Heart left ventricle (tissue), 13 donors: ENCODE measurements at regions not wholly inside any gene's neighbourhood (a gene's known extent, or its start where the extent isn't known, plus 50 kb on each side); places are given as distances from the start of the nearest gene placed in this dataset.
"Not testable (repeated sequence)": the region's sequence is repeated elsewhere in the genome, so short reads cannot be mapped to it uniquely, and the experiment has no call there.

Experiments used
- POLR2A ChIP-seq, 2 donors: fragments of 450-650 bp; IDR thresholded peaks; one replicate each; pipeline ENCODE4 v1.6.1; 2017; ENCODE audit warnings: antibody characterized with exemption in 2 of 2, mild to moderate bottlenecking in 2 of 2, moderate library complexity in 2 of 2
- TF ChIP-seq, protein P1 (sequence below), 12 donors: fragments of 200-600 bp; sonication (generic) in 4 of 12; IDR thresholded peaks; one replicate each; pipeline versions ENCODE4 v1.5.0 to v1.8.0; 2018 to 2022; ENCODE audit warnings: antibody characterized with exemption in 12 of 12, mild to moderate bottlenecking in 5 of 12
- donor health status: ischemic (EF 13 %, LVEDD 7.1; RV severe dilation, severe dysfunction).
- donor health status: DM: no; HTN: yes; CAD: no.
- donor health status: DM: no; HTN: no; CAD: no.
- donor health status: ischemic (EF 25% LVEDD 6.9; RV normal size, moderate dysfunction).
- donor health status: ischemic (EF 25% LVEDD 5.7; RV mildly dilated, moderate dysfunction).
- donor health status: ischemic (EF 35%, LVEDD 5.7; RV mildly dilated, moderate dysfunction).
- donor health status: nonischemic (EF 11% LVEDD 7.7; RV severe dilation, severe dysfunction).
- donor health status: DM: yes; HTN: yes; CAD: no.
- donor health status: PGD.
- donor health status: ischemic (EF 29% LVEDD 5.4; RV normal size, mild dysfunction).
- donor health status: nonischemic (EF 23%, LVEDD 6.1; RV moderate dilation, normal function).

DNA sequence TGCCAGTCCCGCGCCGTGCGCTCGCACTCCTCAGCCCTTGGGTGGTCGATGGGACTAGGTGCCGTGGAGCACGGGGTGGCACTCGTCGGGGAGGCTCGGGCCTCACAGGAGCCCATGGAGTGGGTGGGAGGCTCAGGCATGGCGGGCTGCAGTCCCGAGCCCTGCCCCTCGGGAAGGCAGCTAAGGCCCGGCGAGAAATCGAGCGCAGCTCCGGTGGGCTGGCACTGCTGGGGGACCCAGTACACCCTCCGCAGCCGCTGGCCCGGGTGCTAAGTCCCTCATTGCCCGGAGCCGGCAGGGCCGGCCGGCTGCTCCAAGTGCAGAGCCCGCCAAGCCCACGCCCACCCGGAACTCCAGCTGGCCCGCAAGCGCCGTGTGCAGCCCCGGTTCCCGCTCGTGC, 756.9 kb upstream of the SOX11 start:
- TF ChIP-seq, protein P1, sequence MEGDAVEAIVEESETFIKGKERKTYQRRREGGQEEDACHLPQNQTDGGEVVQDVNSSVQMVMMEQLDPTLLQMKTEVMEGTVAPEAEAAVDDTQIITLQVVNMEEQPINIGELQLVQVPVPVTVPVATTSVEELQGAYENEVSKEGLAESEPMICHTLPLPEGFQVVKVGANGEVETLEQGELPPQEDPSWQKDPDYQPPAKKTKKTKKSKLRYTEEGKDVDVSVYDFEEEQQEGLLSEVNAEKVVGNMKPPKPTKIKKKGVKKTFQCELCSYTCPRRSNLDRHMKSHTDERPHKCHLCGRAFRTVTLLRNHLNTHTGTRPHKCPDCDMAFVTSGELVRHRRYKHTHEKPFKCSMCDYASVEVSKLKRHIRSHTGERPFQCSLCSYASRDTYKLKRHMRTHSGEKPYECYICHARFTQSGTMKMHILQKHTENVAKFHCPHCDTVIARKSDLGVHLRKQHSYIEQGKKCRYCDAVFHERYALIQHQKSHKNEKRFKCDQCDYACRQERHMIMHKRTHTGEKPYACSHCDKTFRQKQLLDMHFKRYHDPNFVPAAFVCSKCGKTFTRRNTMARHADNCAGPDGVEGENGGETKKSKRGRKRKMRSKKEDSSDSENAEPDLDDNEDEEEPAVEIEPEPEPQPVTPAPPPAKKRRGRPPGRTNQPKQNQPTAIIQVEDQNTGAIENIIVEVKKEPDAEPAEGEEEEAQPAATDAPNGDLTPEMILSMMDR (IDR thresholded peaks at IDR 0.05): not testable (repeated sequence)
- not testable (repeated sequence) for TF ChIP-seq POLR2A (IDR thresholded peaks at IDR 0.05)
